ENCODE measurements at regions not wholly inside any gene's neighbourhood (a gene's known extent, or its start where the extent isn't known, plus 50 kb on each side); places are given as distances from the start of the nearest gene placed in this dataset.

GRCh38 chr5:168219515-168220410, 71.7 kb upstream of the WWC1 start:
- Histone ChIP-seq H3K9ac (ENCODE audit: control insufficient read depth, insufficient read depth, low read length) (no peak overlapping the region), H3K27ac (ENCODE audit: control insufficient read depth, insufficient read depth) (no peak overlapping the region), H3K36me3 (ENCODE audit: control insufficient read depth in 2 of 2, insufficient read depth in 2 of 2, low read length in 1 of 2) (no peaks in the 10 kb centered on the region), H3K9me3 (replicated peaks; ENCODE audit: control insufficient read depth, insufficient read depth, low read length) (no peaks in the 10 kb centered on the region), H3K4me3 (no peak overlapping the region), H3K4me1 (ENCODE audit: control insufficient read depth, insufficient read depth, low read length) (no peaks in the 10 kb centered on the region), H3K4me2 (ENCODE audit: control insufficient read depth, insufficient read depth) (peak overlapping the region; percentile 40; the same call in 1 of the 2 replicates), H4K20me1 (ENCODE audit: control insufficient read depth, insufficient read depth) (no peaks in the 10 kb centered on the region), H2AFZ (ENCODE audit: control insufficient read depth, low read depth, low read length) (peak overlapping the region; percentile 73), H3K79me2 (ENCODE audit: control insufficient read depth, insufficient read depth, low read length) (no peaks in the 10 kb centered on the region), H3K27me3 (replicated peaks in 1 of 2; ENCODE audit: control insufficient read depth in 2 of 2, insufficient read depth in 2 of 2, low read length in 1 of 2) (peaks cover 0 to 1% of the 10 kb centered on the region in 2 experiments; a peak in 2 of 4 replicates)
- ChIA-PET SMC1A (ENCODE audit: uncharacterized antibody, unreplicated experiment) (interaction anchor here (0.5 to 2.6 kb wide), 16 partner anchors 8 to 1028 kb away, joined by 3 to 19 read pairs (median 3); no protein-coding TSS in a partner anchor), RAD21 (ENCODE audit: unreplicated experiment) (interaction anchor here (0.6 to 3.1 kb wide), 19 partner anchors 8 to 541 kb away, joined by 3 to 28 read pairs (median 4); no protein-coding TSS in a partner anchor), CTCF (interaction anchor here (0.6 to 7.1 kb wide), 41 partner anchors 8 to 650 kb away, joined by 3 to 81 read pairs (median 4); no protein-coding TSS in a partner anchor), POLR2A (interaction anchor here (0.6 to 0.7 kb wide), 3 partner anchors 11 to 1100 kb away, joined by 3 to 6 read pairs (median 5); no protein-coding TSS in a partner anchor)
- ATAC-seq (peak; percentile 90), FAIRE-seq (peak; percentile 95), DNase-seq (ENCODE audit: low read depth, low spot score) (peak; percentile 68)
- WGBS (ENCODE audit: insufficient coverage, insufficient replicate concordance, low lambda C conversion rate, missing lambda C conversion rate), result 31% methylated on average over 8 of the region's 8 CpGs
- no TSS peak for BruUV-seq (replicated peaks)
- in situ Hi-C loops (cut with MboI), result loop anchor here (5.0 kb wide), 2 partner anchors 102 to 497 kb away; no protein-coding TSS in a partner anchor
- intact Hi-C loops (cut with micrococcal nuclease; ENCODE audit: unreplicated experiment), result loop anchor here (1.0 kb wide), 2 partner anchors 105 to 496 kb away; no protein-coding TSS in a partner anchor
- TF ChIP-seq ATF3 (IDR thresholded peaks at IDR 0.05; ENCODE audit: borderline replicate concordance, extremely low read depth, low read depth, low read length) (no peak), SREBF2 (IDR thresholded peaks at IDR 0.05; ENCODE audit: low read length) (no peak), ESRRA (IDR thresholded peaks at IDR 0.05; ENCODE audit: low read length) (no peak), MTA3 (IDR thresholded peaks at IDR 0.05; ENCODE audit: borderline replicate concordance, low read length) (no peak), RFX5 (IDR thresholded peaks at IDR 0.05; ENCODE audit: low read depth, low read length) (no peak), CEBPB (IDR thresholded peaks at IDR 0.05; ENCODE audit: borderline replicate concordance in 1 of 2, low read depth in 2 of 2, low read length in 2 of 2) (no peak), TBL1XR1 (IDR thresholded peaks at IDR 0.05; ENCODE audit: low read depth, low read length) (no peak), CHD4 (IDR thresholded peaks at IDR 0.05) (no peak), JUNB (IDR thresholded peaks at IDR 0.05) (no peak), RELA (IDR thresholded peaks at IDR 0.05; ENCODE audit: borderline replicate concordance, partially characterized antibody) (no peak), IRF5 (IDR thresholded peaks at IDR 0.05; ENCODE audit: borderline replicate concordance) (no peak), RAD51 (IDR thresholded peaks at IDR 0.05) (no peak), EED (IDR thresholded peaks at IDR 0.05; ENCODE audit: low read depth) (no peak), POLR2A (IDR thresholded peaks at IDR 0.05; ENCODE audit: low read depth, low read length) (no peak), ZNF274 (IDR thresholded peaks at IDR 0.05; ENCODE audit: insufficient read depth, insufficient read length) (no peak), KLF5 (IDR thresholded peaks at IDR 0.05; ENCODE audit: partially characterized antibody) (no peak), PAX8 (IDR thresholded peaks at IDR 0.05) (no peak), SIX5 (IDR thresholded peaks at IDR 0.05; ENCODE audit: low read depth, low read length, severe bottlenecking) (no peak), BCL3 (IDR thresholded peaks at IDR 0.05; ENCODE audit: borderline replicate concordance, insufficient read depth, low read depth, low read length, poor library complexity, severe bottlenecking) (no peak), SMC3 (IDR thresholded peaks at IDR 0.05; ENCODE audit: borderline replicate concordance, low read length) (peak; percentile 89), CHD1 (IDR thresholded peaks at IDR 0.05; ENCODE audit: low read depth, low read length) (no peak)

Measured in GM12878 (cell line).